EL (cell line): ENCODE measurements at regions not wholly inside any gene's neighbourhood (a gene's known extent, or its start where the extent isn't known, plus 50 kb on each side); places are given as distances from the start of the nearest gene placed in this dataset.

Experiments
- DNase-seq: peaks from one replicate; pipeline ENCODE4 v3.0.0-alpha.2; 2016

DNA sequence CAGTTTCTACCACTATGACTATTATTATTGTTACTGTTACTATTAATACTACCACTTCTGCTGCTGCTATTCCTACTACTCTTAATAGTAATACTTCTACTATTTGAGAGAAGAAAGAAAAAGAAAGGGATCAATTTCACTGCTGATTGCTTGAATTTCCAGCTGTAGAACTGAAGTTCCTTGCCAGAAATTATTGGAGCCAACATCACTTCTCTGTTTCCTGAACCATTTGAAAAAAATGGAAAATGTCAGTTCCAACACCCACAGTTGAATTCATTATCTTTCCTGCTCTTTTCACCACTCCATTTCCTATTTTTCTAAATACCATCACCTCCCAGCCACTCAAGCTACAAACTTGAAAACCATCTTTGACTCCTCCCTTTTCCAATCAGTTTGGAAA is 54.1 kb upstream of the PIK3C2G start:
- no peak for DNase-seq

- no peak for DNase-seq
These were observed 55.1 kb upstream of the PIK3C2G start for GRCh38 chr12:18206198-18206597.

- no peak for DNase-seq
These were observed 57.3 kb upstream of the PIK3C2G start for GRCh38 chr12:18204053-18204452.

- DNase-seq, result no peak
These were observed 69.2 kb upstream of the PIK3C2G start for GRCh38 chr12:18192119-18192518.

DNA sequence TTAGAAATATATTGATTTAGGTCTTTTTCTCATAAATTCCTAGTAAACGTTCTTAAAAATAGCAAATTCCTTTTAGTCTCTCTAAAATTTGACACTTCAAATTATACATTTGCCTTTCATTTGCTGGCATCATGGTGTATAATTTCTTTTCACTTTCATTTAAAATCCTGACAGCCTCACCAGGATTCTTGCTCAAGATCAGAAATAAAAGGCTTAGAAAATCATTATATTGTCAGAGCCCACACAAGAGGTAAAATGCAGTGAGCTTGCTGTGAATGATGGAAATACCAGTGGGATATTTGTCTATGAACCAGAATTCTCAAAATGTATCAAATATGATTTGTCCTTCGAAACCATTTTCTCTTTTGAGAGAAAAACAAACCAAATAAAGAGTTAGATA is 78.2 kb upstream of the PIK3C2G start:
- no peak for DNase-seq

DNA sequence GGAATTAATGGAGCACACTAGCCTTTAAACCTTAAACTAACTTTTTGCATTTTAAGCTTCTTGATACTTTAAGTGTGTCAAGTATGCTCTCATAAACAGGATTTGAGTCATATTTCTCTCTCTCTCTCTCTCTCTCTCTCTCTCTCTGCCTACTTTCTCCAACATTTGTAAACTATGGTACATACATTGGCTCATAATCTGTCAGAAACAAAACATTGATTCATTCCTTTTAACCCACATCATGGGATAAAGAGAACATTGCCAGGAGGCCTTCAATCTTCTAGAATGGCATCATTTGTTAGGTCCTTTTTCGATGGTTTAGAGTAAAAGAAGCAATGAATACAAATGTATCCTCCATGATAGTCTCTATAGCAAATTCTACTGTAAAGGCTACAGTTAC is 81.6 kb upstream of the RERGL start:
- DNase-seq, result peak; percentile 31

DNA sequence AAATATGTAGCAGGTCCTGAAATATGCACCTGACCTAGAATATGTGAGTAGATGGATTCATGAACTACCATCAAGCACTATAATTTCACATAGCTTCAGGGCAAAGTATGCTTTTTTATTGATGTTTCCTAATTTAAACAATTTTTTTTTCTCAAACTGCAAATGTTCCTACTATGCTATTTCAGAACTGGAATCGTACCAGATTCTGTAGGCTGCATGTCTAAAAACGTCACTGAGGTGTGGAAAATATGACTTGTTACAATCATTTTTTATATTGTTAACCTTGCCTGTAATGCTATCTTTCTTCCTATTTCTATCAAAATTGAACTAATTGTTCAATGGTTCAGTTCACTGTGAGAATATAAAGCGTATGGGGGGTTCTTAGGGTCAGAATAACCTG is 78.0 kb upstream of the RERGL start:
- DNase-seq, result no peak

GRCh38 chr12:18165889-18166288 is 75.9 kb upstream of the RERGL start:
- no peak for DNase-seq

GRCh38 chr12:18165422-18165871 is 75.5 kb upstream of the RERGL start:
- DNase-seq, result peak; percentile 57

DNA sequence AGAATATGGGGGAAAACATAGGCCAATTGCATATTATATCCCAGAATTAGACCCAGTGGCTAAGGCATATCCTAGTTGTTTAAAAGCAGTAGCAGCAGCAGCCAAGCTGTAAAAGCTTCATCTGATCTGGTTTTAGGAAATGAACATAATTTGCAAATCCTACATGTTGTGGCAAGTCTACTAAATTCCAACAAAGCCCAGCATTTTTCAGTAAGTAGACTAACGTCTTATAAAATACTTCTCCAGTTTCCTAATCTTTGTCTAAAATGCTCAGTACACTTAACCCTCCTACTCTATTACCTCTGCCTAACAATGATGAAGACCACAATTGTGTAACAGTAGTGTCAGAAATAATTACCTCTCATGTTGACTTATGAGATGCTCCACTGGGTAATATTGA is 70.9 kb upstream of the RERGL start:
- DNase-seq, result no peak

DNA sequence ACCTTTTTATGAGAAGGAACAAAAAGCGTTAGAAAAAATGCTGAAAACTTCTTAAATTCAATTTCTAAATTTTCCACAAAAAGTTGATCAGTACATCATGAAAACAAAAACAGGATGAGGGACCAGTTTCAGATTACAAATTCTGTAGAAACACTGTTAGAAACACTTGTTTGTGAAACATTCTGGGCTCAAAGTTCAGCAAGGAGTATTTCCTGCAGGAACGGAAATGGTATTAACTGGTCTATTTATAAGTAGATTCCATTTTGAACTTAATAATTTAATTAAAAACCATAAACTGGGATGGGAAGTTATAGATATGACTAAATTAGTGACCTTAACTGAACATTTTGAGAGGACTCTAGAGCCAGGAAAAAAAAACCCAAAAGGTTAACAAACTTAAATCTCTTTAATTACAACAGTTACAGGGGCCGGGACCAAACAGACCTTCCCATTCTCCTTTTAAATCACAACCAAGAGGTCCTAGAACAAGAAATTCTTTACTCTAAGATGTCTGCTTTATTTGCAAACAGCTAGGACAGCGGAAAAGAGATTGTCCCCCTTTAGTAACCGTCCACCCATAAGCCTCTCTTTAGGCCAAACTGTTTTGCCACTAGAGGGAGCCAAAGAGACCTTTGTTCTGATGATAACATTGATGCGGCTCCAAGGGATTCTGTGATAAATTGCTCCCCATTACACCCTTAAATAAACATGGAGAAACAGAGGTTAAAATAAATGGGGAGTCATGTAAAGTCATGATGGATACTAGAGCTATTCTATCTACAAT is 69.0 kb upstream of the RERGL start:
- peak; percentile 46 for DNase-seq

GRCh38 chr12:18153826-18154225 is 63.8 kb upstream of the RERGL start:
- DNase-seq, result no peak

DNA sequence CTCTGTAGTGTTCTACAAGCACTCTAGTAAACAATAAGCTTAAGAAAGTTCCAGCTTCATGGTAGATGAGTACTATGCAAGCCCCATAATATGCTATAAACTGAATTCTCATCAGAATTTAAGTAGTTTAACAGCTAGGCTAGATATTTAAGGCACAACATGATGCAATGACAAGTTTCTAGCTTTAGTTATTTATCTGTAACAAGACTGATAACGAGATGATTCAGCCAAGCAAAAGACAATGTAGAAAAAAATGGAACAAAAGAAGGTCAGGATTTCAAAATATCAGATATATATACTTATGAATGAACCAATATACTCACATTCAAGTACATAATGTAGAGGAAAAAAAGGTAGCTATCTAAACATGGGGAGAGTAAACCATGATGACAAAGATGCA is 61.0 kb upstream of the RERGL start:
- no peak for DNase-seq

DNA sequence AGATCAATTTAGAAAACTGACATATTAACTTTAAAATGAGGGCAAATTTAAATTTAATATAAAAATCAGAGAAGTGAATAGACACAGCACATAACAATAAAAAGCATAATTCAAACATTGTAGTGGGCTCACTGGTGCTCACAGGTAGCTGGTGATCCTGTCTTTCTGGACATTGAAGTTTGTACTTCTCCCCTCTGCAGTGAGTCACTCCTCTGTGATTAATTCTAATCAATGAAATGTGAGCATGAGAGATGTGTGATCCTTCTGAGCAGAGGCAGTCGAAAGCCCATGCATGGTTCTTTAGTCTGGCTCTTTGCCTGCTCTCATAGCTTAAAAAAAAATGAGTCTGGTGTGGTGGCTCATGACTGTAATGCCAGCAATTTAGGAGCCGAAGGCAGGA is 59.0 kb upstream of the RERGL start:
- DNase-seq, result peak; percentile 1

DNA sequence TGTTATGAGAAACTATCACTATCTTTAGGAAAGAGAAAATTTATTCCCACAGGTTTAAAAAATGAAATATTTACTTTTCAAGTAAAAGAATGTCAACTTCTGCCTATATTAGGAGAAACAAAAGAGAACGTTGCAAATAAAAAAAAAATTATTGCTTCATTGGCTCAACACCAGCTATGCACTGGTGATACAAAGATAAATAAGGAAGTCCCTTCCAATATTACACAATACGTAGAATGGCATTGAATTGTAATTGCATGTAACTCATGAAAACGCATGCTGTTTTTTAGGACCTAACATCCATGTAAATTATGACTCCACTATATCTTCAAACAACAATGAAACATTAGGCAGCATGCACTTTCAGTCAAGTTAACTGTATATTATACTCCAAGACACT is 56.4 kb upstream of the RERGL start:
- no peak for DNase-seq

DNA sequence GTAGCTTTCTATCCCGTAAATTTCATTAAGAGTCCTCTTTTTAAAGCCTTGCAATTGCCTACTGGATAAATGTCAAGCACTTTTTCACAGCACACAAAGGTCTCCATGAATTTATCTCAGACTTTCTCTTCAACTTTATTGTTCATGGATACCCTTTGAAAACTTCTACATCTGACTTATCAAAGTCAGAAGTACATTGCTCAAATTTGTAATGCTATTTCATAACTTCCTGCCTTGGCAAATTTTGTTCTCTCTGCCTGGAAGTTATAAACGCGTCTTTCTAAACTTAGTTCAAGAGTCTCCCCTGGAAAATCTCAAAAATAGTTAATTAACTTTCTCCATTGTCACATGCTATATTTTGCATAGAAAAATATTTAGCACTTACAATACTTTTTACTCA is 55.9 kb upstream of the RERGL start:
- DNase-seq, result no peak

DNA sequence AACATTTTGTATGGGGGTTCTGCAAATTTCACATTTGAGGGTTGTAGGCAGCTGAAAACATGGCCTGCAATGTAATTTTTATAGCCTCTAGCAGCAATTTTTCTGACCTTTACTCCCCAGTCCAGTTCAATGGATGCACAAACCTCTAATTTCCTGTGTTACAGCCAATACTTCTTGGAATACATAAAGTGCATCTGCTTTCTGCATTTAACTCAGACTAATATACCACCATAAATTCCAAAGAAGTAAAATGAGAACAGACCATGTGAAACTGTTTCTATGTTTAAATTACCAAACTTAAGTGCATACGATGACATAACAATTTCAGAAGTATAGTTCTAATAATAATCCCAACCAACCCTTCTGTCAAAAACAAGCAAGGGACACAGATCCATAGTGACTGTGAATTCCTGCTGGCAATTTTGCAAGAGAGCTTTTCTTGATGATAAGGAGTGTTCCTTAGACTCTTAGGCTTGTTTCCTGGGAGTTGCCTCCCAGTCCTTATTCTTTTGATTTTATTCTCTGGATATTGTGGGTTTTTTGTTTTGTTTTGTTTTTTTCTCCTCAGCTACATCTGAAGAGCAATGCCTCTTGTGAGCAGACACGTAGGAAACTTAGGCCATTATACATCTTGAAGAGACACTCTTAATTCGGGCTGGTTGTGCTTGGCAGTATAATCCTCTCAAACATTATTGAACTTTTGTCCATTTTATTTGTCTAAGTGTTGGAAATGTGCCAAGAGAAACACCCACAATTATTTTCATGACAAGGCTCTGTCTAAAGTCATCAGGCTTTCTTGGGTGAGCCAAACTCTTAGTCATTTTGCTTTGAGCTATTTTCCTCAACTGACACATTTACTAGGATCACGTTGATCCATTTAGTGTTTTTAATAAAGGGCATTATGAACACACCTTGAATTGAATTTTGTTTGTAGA is 51.3 kb upstream of the RERGL start:
- peak; percentile 63 for DNase-seq

DNA sequence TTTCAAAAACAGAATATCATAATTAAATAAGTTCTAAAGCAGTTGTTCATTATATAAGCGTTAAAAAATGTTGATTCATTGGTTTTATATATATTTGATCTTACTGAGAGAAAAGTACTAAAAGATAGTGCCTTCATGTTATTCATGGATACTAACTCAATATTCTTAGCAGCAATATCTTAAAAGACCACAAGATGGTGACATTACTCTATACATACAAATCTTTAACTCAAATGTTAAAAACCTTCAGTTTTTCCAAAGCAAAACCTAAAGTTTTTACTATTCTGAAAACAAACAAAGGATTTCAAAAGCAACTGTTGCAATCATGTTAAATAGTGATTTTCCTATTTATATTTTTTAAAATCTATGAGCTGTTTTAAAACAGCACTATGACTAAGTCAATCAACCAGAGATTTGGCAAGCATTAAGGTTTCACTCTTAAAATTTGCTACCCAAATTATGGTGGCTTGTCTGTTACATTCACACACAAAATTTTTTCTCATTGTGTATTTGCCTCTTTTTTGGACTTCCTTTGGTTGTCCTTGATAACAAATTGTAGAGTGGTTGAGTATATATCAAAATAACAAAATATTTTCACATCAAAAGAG is 50.1 kb upstream of the RERGL start:
- DNase-seq, result peak; percentile 39
